SK-N-SH (cell line): ENCODE measurements at regions not wholly inside any gene's neighbourhood (a gene's known extent, or its start where the extent isn't known, plus 50 kb on each side); places are given as distances from the start of the nearest gene placed in this dataset.

Source experiments
- CTCF ChIP-seq: fragments of 200-600 bp; sonication (generic); IDR thresholded peaks from 2 replicates; pipeline ENCODE4 v1.6.1; 2017; ENCODE audit warnings: antibody characterized with exemption, mild to moderate bottlenecking, moderate library complexity
- EP300 ChIP-seq, 2 experiments: IDR thresholded peaks; 2 replicates each; pipeline versions ENCODE4 v1.4.0 to v1.6.1; 2012; ENCODE audit warnings: borderline replicate concordance in 1 of 2, low read depth in 1 of 2, low read length in 1 of 2
- EZH2phosphoT487 ChIP-seq: fragments of 200-600 bp; sonication (generic); IDR thresholded peaks from 2 replicates; pipeline ENCODE4 v1.6.1; 2017; ENCODE audit warnings: low read depth, mixed run types, mild to moderate bottlenecking, antibody characterized with exemption, moderate library complexity, borderline replicate concordance
- FOXM1 ChIP-seq: IDR thresholded peaks from 2 replicates; pipeline ENCODE4 v1.4.0; 2012; ENCODE audit warnings: low read depth, mild to moderate bottlenecking
- GATA2 ChIP-seq: sonication (generic); formaldehyde crosslinking; IDR thresholded peaks from 2 replicates; pipeline ENCODE4 v1.5.0; 2020; ENCODE audit warnings: mild to moderate bottlenecking, missing genetic modification reagents
- MAX ChIP-seq: IDR thresholded peaks from 2 replicates; pipeline ENCODE4 v1.4.0; 2012; ENCODE audit warnings: low read depth
- NRF1 ChIP-seq: IDR thresholded peaks from 2 replicates; pipeline ENCODE4 v1.6.1; 2012; ENCODE audit warnings: low read depth, mild to moderate bottlenecking, low read length
- POLR2AphosphoS5 ChIP-seq: IDR thresholded peaks from 2 replicates; pipeline ENCODE4 v1.6.1; 2012; ENCODE audit warnings: low read depth, low read length
- RAD21 ChIP-seq: IDR thresholded peaks from 2 replicates; pipeline ENCODE4 v1.6.1; 2012; ENCODE audit warnings: mild to moderate bottlenecking, low read length
- RFX5 ChIP-seq: IDR thresholded peaks from 2 replicates; pipeline ENCODE4 v1.6.1; 2012; ENCODE audit warnings: mild to moderate bottlenecking, improper control_type of control experiment, low read length
- SMC3 ChIP-seq: IDR thresholded peaks from 2 replicates; pipeline ENCODE4 v1.6.1; 2012; ENCODE audit warnings: low read depth, low read length, improper control_type of control experiment
- USF1 ChIP-seq: IDR thresholded peaks from 2 replicates; pipeline ENCODE4 v1.4.0; 2012; ENCODE audit warnings: low read depth, borderline replicate concordance

- TF ChIP-seq POLR2AphosphoS5 (no peak), GATA2 (CRISPR knock-in tag) (no peak), CTCF (no peak), NRF1 (no peak), USF1 (no peak), MAX (no peak), EP300 (IDR thresholded peaks at IDR 0.05; ENCODE audit: borderline replicate concordance in 1 of 2, low read depth in 1 of 2, low read length in 1 of 2) (no peak), FOXM1 (no peak), EZH2phosphoT487 (no peak), SMC3 (no peak), RAD21 (no peak), RFX5 (no peak)
These were observed 1344.2 kb upstream of the PABPC4L start for GRCh38 chr4:135545616-135546317.
